OCI-LY3 (cell line): ENCODE measurements at regions not wholly inside any gene's neighbourhood (a gene's known extent, or its start where the extent isn't known, plus 50 kb on each side); places are given as distances from the start of the nearest gene placed in this dataset.

ENCODE experiments used
- H2AFZ ChIP-seq: fragments of 200-600, 300-600 bp; shearing (Covaris generic); 2 replicates; pipeline ENCODE4 v1.6.0; 2014; ENCODE audit warnings: antibody characterized with exemption, low read depth, low read length
- H3K27ac ChIP-seq: fragments of 200-600, 300-600 bp; sonication (generic); 2 replicates; pipeline ENCODE4 v1.5.1; 2014; ENCODE audit warnings: mild to moderate bottlenecking, low read length, moderate library complexity, mixed read lengths
- H3K27me3 ChIP-seq: fragments of 200-600, 300-600 bp; sonication (generic); 2 replicates; pipeline ENCODE4 v1.6.1; 2014; ENCODE audit warnings: low read depth, low read length, mixed read lengths
- H3K36me3 ChIP-seq: fragments of 200-600, 300-600 bp; sonication (generic); replicated peaks from 2 replicates; pipeline ENCODE3; 2014; ENCODE audit warnings: low read depth, low read length, mixed read lengths
- H3K4me1 ChIP-seq: fragments of 300-600, 200-600 bp; sonication (generic); 2 replicates; pipeline ENCODE4 v1.6.1; 2014; ENCODE audit warnings: low read length, mixed read lengths
- H3K4me2 ChIP-seq: fragments of 200-600, 300-600 bp; sonication (generic); 2 replicates; pipeline ENCODE4 v1.6.1; 2014; ENCODE audit warnings: low read length, mixed read lengths
- H3K4me3 ChIP-seq: fragments of 300-600, 200-600 bp; sonication (generic); 2 replicates; pipeline ENCODE4 v1.5.1; 2014; ENCODE audit warnings: antibody characterized with exemption, mild to moderate bottlenecking, low read length, moderate library complexity
- H3K79me2 ChIP-seq: fragments of 300-600, 200-600 bp; shearing (Covaris generic); 2 replicates; pipeline ENCODE4 v1.6.1; 2014; ENCODE audit warnings: mild to moderate bottlenecking, low read length, mixed read lengths
- H3K9ac ChIP-seq: fragments of 300-600, 200-600 bp; shearing (Covaris generic); 2 replicates; pipeline ENCODE4 v1.6.0; 2014; ENCODE audit warnings: mild to moderate bottlenecking, low read length, moderate library complexity
- H3K9me3 ChIP-seq: fragments of 200-600, 300-600 bp; shearing (Covaris generic); 2 replicates; pipeline ENCODE4 v1.6.1; 2014; ENCODE audit warnings: low read length, mixed read lengths; ENCODE audit not compliant: insufficient read depth
- H4K20me1 ChIP-seq: fragments of 200-600, 300-600 bp; sonication (generic); 2 replicates; pipeline ENCODE4 v1.6.1; 2016; ENCODE audit warnings: low read length, mixed read lengths; ENCODE audit not compliant: insufficient read depth
- CTCF ChIP-seq: fragments of 200-600, 300-600 bp; sonication (generic); IDR thresholded peaks from 2 replicates; pipeline ENCODE4 v1.5.1; 2014; ENCODE audit warnings: antibody characterized with exemption, low read length, low read depth
- EZH2phosphoT487 ChIP-seq: fragments of 200-600 bp; shearing (Covaris generic); IDR thresholded peaks from 2 replicates; pipeline ENCODE4 v1.6.1; 2018; ENCODE audit warnings: antibody characterized with exemption, mixed run types, low read depth

DNA sequence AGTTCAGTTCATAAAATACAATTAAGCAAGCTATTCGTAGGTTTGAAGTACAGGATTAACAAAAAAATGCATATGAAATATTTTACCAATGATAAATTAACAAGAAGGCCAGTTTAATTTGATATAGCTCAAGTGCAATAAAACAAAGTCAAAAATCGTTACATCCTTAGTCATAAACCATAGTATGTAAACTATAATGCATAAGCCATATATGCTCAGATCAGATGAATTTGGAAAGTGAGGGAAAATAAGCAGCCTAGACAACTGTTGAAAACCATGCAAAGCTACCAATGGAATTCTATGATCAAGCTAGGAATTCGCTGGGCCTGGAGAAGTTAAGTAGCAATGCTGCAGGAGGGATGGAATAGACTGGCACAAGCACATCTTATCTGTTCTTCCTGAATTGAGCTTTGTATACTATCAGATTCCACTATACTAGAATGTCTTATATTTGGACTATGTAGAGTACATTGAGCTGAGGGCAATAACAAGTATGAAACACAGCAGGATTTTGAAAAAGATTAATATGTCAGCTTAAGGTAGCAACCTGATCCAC lies 682.0 kb downstream of the IRS1 start:
- no peaks in the 10 kb centered on the region for H3K27me3 ChIP-seq
- no peaks in the 10 kb centered on the region for H3K36me3 ChIP-seq
- H3K4me3 ChIP-seq, result no peak overlapping the region
- H2AFZ ChIP-seq, result no peak overlapping the region
- no peak overlapping the region for H3K4me2 ChIP-seq
- TF ChIP-seq CTCF (no peak), EZH2phosphoT487 (no peak)
- no peak overlapping the region for H3K27ac ChIP-seq
- no peaks in the 10 kb centered on the region for H3K9me3 ChIP-seq
- no peaks in the 10 kb centered on the region for H3K4me1 ChIP-seq
- no peaks in the 10 kb centered on the region for H3K79me2 ChIP-seq
- no peaks in the 10 kb centered on the region for H4K20me1 ChIP-seq
- H3K9ac ChIP-seq, result no peak overlapping the region

- no peak overlapping the region for H3K27ac ChIP-seq
Observed at GRCh38 chr2:226116346-226116745, 683.3 kb downstream of the IRS1 start.

DNA sequence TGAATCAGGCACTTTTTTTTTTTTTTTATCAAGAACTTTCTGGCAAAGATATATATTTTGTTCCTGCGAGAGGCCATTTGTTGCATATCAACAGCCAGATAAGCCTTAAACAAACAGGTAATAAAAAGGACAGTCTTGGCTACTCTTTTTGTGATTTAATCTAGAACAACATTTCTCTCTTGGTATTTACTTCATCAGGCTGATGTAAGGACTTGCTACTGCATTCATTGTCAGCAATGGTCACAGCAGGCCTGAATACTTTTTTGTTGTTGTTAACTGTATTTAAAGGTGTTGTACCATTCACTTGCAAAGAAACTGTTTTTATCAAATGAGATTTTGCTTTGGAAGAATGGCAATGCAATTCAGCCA lies 683.8 kb downstream of the IRS1 start:
- H4K20me1 ChIP-seq, result no peaks in the 10 kb centered on the region
- H3K27me3 ChIP-seq, result no peaks in the 10 kb centered on the region
- H3K4me2 ChIP-seq, result no peak overlapping the region
- no peaks in the 10 kb centered on the region for H3K4me1 ChIP-seq
- TF ChIP-seq CTCF, result no peak
- H2AFZ ChIP-seq, result no peak overlapping the region
- no peaks in the 10 kb centered on the region for H3K9me3 ChIP-seq
- no peak overlapping the region for H3K27ac ChIP-seq
- no peak overlapping the region for H3K9ac ChIP-seq
- no peaks in the 10 kb centered on the region for H3K36me3 ChIP-seq
- H3K79me2 ChIP-seq, result no peaks in the 10 kb centered on the region
- H3K4me3 ChIP-seq, result no peak overlapping the region

More at GRCh38 chr2:226116346-226116745, 683.3 kb downstream of the IRS1 start:
- no peaks in the 10 kb centered on the region for H4K20me1 ChIP-seq
- no peak for TF ChIP-seq CTCF
- no peak for TF ChIP-seq EZH2phosphoT487
- H3K9ac ChIP-seq, result no peak overlapping the region
- no peak overlapping the region for H3K4me2 ChIP-seq
- H2AFZ ChIP-seq, result no peak overlapping the region
- no peaks in the 10 kb centered on the region for H3K36me3 ChIP-seq
- H3K4me3 ChIP-seq, result no peak overlapping the region
- no peaks in the 10 kb centered on the region for H3K79me2 ChIP-seq
- no peaks in the 10 kb centered on the region for H3K4me1 ChIP-seq
- no peaks in the 10 kb centered on the region for H3K27me3 ChIP-seq
- H3K9me3 ChIP-seq, result no peaks in the 10 kb centered on the region

DNA sequence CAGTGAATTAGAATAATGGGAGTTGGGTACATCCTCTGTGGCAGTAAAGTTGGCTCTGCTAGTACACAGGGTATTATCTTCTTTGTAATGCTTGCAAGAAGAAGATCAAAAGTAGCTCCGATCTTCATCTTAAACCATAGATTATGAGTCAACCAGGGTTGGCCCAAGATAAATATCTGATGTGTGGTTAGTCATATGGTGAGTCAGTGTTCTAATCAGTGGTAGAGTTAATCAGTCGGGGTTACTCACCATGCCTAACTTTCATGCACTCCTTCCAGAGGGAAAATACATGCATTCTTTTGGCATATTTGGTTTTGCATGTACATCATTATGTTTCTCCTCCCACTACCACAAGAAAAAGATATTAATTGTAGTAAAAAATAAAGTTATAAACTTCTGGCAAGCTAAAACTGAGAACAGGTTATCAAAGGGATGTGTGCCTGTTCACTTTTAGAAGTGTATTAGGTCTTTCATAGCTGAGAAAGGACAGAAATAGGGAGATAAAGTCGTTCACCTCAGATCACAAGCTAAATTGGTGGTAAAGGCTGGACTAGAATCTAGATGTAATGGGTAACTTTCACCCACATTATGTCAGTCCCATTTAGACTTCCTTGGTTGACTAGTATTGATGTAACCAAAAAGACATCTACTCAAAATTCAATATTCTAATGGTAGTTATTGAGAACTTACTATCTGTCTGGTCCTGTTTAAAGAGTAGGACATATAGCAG lies 684.4 kb downstream of the IRS1 start:
- H3K4me1 ChIP-seq, result no peaks in the 10 kb centered on the region

More for the DNA sequence above, 684.4 kb downstream of the IRS1 start:
- TF ChIP-seq EZH2phosphoT487 (no peak), CTCF (no peak)
- no peak overlapping the region for H2AFZ ChIP-seq
- H3K27me3 ChIP-seq, result no peaks in the 10 kb centered on the region
- no peaks in the 10 kb centered on the region for H4K20me1 ChIP-seq
- H3K27ac ChIP-seq, result no peak overlapping the region
- H3K36me3 ChIP-seq, result no peaks in the 10 kb centered on the region
- no peak overlapping the region for H3K9ac ChIP-seq
- H3K79me2 ChIP-seq, result no peaks in the 10 kb centered on the region
- H3K9me3 ChIP-seq, result no peaks in the 10 kb centered on the region
- no peak overlapping the region for H3K4me2 ChIP-seq
- H3K4me3 ChIP-seq, result no peak overlapping the region
